GM12878 (cell line): ENCODE measurements at regions not wholly inside any gene's neighbourhood (a gene's known extent, or its start where the extent isn't known, plus 50 kb on each side); places are given as distances from the start of the nearest gene placed in this dataset.

ENCODE experiments used
- CTCF ChIP-seq, 3 experiments: IDR thresholded peaks in 2 of 3; conservative IDR thresholded peaks in 1 of 3; 2 replicates each; pipeline ENCODE4 v1.5.1; 2011; ENCODE audit warnings: low read depth in 3 of 3, low read length in 3 of 3, mild to moderate bottlenecking in 3 of 3, control low read depth in 2 of 3, moderate library complexity in 2 of 3, inconsistent platforms in 1 of 3, mixed read lengths in 1 of 3; ENCODE audit not compliant: control insufficient read depth in 2 of 3, insufficient read depth in 1 of 3; ENCODE audit errors: extremely low read depth in 1 of 3
- CUX1 ChIP-seq: IDR thresholded peaks from 2 replicates; pipeline ENCODE4 v1.6.1; 2012; ENCODE audit warnings: improper control_type of control experiment, low read depth, low read length; ENCODE audit not compliant: insufficient replicate concordance
- EGR1 ChIP-seq, 2 experiments: IDR thresholded peaks; 1 replicate in 1 of 2; 2 replicates in 1 of 2; pipeline ENCODE4 v1.6.1; 2011 to 2012; ENCODE audit warnings: low read depth in 2 of 2, low read length in 2 of 2, borderline replicate concordance in 1 of 2, mild to moderate bottlenecking in 1 of 2, moderate library complexity in 1 of 2
- EZH2 ChIP-seq: IDR thresholded peaks from 2 replicates; pipeline ENCODE4 v1.6.1; 2012; ENCODE audit warnings: low read depth, mild to moderate bottlenecking, control low read depth, inconsistent platforms, low read length, borderline replicate concordance; ENCODE audit not compliant: control insufficient read depth
- MAX ChIP-seq: IDR thresholded peaks from 2 replicates; pipeline ENCODE4 v1.6.1; 2012; ENCODE audit warnings: low read depth, low read length, improper control_type of control experiment
- SRF ChIP-seq, 2 experiments: IDR thresholded peaks; 2 replicates each; pipeline ENCODE4 v1.6.1; 2011; ENCODE audit warnings: low read depth in 2 of 2, low read length in 2 of 2, mild to moderate bottlenecking in 1 of 2, moderate library complexity in 1 of 2

GRCh38 chr10:4526311-4526731 lies 299.7 kb upstream of the AKR1E2 start:
- TF ChIP-seq CUX1 (no peak), CTCF (IDR thresholded peaks at IDR 0.05 in 2 of 3, conservative IDR thresholded peaks at IDR 0.05 in 1 of 3; ENCODE audit: control insufficient read depth in 2 of 3, extremely low read depth in 1 of 3, insufficient read depth in 1 of 3, low read depth in 3 of 3, low read length in 3 of 3) (no peak), SRF (IDR thresholded peaks at IDR 0.05; ENCODE audit: low read depth in 2 of 2, low read length in 2 of 2) (no peak), EZH2 (no peak), MAX (no peak), EGR1 (IDR thresholded peaks at IDR 0.05; ENCODE audit: borderline replicate concordance in 1 of 2, low read depth in 2 of 2, low read length in 2 of 2) (no peak)
